Epidermal melanocyte (primary cell): ENCODE measurements at regions not wholly inside any gene's neighbourhood (a gene's known extent, or its start where the extent isn't known, plus 50 kb on each side); places are given as distances from the start of the nearest gene placed in this dataset.

Source experiments
- DNase-seq: peaks from one replicate; pipeline ENCODE4 v3.0.0; 2011; ENCODE audit warnings: low spot score; ENCODE audit not compliant: insufficient read length

DNA sequence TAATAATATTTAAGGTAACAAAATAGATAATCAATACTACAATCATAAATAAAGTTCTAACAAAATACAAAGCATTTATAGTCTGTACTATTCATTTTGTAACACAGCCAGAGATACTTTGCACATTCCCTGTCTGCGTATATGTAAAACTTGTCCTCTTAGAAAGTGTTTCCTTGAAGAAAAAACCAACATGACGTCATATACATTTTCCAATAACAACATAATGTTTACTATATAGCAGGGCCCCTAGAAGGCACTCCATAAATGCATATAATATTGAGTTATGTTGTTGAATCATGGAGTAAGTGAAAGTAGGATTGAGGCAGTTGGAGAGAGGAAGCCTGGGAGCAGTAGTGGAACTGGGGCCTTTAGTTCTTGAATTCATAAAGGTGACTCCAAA, 371.4 kb upstream of the HTR2A start:
- DNase-seq, result no peak

DNA sequence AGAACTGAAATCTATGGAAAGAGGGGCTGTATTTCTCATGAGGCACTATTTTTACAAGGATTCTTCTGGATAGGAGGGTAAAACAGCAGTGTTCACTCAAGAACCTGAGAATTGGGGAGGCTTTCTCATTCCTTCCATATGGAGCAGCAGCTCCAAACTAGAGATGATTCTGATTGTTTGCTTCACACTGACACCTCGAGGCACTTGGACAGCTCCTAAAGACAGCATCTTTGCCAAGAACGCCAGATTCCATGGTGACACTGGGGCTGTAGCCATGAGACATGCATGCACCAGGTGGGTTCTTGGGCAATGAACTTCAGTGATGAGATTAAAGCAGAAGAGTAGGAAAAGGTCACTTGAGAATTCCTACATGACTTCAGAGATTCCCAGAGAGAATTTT, 361.5 kb upstream of the HTR2A start:
- no peak for DNase-seq

GRCh38 chr13:47256618-47257017, 359.8 kb upstream of the HTR2A start:
- no peak for DNase-seq

GRCh38 chr13:47252627-47253026, 355.8 kb upstream of the HTR2A start:
- DNase-seq, result no peak

DNA sequence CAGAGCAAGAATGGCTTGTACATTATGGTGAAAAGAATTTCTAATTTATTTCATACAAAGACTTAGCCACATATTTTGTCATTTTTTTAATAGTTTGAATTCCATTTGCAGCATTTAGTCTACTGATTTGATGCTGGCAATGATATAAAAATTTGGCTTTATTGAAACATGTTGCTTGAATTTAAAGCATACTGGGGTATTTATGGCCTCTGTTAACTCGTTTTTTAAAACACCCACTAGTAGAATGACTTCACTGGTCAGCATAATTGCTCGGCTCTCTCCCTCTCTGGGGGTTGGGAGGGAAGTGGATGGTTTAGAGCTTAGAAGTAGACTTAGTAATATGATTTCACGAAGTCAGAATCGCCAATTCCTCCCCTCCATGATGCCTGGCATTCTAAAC, 354.9 kb upstream of the HTR2A start:
- no peak for DNase-seq

GRCh38 chr13:47250146-47250545, 353.3 kb upstream of the HTR2A start:
- DNase-seq, result no peak

DNA sequence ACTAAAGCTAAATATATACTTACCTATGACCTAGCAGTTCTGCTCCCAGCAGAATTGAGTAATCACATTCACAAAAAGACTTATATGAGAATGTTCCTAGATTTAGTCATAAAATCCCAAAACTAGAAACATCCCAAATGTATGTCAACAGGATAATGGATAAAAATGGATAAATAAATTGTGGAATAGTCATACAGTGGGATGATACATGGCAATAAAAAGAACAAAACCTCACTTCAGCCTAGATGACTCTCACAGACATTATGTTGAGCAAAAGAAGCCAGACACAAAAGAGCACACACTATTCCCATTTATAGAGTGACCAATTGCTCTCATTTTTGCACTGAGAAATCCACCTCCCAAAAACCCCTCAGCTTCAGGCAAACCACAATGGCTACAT, 352.4 kb upstream of the HTR2A start:
- no peak for DNase-seq

GRCh38 chr13:47241446-47241845, 344.6 kb upstream of the HTR2A start:
- DNase-seq, result no peak

- DNase-seq, result no peak
These were observed 342.2 kb upstream of the HTR2A start for GRCh38 chr13:47239025-47239424.

- no peak for DNase-seq
These were observed 340.7 kb upstream of the HTR2A start for GRCh38 chr13:47237571-47237970.

DNA sequence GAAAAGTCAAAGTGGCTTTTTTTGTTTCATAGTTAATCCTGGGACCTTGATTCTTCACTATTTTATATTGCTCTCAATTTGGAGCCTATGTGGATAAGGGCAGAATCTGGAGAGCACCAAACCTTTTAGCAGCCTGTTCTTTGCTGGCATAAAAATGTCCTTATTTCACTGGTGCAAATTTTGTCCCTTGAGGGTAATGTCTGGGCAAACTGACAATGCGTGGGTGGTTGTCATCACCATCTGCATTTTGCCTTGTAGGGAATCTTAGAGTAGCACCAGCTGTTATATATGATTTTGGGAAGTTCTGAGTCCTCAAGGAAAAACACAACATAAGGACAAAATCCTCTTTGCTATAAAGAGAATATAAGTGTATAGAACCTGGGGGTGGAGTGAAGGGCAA, 336.9 kb upstream of the HTR2A start:
- no peak for DNase-seq

GRCh38 chr13:47232516-47232915, 335.7 kb upstream of the HTR2A start:
- DNase-seq, result no peak

DNA sequence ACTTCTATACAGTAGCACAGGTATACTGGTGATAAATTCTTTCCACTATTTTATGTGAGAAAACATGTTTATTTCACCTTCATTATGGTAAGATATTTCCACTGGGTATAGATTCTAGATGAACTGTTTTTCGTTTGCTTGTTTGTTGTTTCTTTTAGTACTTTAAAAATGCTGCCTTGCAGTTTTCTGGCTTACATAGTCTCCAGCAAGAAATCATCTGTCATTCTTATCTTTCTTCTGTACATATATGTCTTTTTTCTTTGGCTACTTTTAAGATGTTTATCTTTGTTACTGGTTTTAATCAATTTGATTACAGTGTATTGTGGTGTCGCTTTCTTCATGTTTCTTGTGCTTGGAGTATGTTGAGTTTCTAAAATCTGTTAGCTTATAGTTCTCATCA, 333.3 kb upstream of the HTR2A start:
- no peak for DNase-seq

GRCh38 chr13:47226516-47226915, 329.7 kb upstream of the HTR2A start:
- DNase-seq, result no peak

- DNase-seq, result no peak
These were observed 323.7 kb upstream of the HTR2A start for GRCh38 chr13:47220453-47221140.

GRCh38 chr13:47218611-47219010, 321.8 kb upstream of the HTR2A start:
- no peak for DNase-seq

DNA sequence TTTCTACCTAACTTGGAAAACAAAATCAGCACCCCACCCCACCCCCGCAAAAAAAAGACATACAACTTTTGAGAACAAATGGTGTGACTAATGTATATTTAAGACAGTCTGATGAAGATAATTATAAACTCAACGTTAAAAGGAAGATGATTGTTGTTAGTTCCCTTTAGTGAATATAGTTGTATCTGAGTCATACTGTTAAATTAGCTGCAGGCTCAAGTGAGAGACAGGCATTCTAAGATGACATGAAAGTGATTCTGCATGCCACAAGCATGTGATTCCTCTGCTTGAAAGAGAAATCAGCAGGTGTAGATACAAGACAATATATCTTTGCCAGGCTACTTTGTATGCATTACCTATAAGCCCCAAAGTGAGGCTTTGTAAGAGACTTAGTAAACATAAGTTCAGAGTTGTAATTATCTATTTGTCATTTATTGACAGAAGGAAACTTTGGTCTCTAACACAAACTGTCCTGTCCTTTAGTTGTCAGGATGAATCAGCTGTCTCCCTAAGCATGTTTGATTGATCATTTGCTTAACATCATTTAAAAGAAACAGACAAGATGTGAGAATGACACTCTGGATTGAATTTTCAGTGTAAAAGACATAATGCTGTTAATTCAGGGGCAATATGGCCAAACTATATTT, 319.4 kb upstream of the HTR2A start:
- DNase-seq, result no peak

DNA sequence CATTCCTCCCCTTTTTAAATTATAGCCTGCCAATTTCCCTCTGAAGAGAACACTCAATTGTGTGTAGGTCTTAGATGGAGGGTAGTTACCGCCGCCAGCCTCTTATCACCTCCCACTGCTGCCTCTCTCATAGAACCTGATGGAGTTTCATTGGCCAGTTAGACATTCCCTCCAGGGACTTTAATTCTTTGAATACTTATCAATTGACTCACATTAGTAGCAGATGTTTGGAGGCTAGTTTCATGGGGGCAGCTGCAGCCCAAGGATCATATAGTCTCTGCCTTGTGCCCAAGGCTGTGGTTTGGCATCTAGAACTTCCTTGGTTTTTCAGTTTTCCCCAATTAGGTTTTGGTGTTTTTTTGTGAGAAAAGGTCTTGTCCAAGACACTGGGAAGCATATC, 318.9 kb upstream of the HTR2A start:
- DNase-seq, result peak; percentile 34

DNA sequence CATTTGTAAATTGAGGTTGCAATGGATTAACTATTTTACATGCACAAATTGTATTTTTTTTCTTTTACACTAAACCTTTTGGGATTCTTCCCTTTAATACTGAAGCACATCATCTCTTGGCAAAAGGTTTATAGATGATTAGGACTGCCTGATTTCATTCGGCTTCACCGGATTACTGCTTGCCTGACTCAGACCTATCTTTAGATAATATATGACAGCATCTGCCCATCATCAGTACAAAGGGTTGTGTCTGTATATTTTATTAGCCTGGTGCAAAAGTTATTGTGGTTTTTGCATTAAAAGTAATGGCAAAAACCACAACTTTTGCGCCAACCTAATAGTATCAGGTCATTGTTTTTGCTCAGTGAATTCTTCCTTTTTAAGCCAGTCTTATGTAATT, 316.2 kb upstream of the HTR2A start:
- no peak for DNase-seq

DNA sequence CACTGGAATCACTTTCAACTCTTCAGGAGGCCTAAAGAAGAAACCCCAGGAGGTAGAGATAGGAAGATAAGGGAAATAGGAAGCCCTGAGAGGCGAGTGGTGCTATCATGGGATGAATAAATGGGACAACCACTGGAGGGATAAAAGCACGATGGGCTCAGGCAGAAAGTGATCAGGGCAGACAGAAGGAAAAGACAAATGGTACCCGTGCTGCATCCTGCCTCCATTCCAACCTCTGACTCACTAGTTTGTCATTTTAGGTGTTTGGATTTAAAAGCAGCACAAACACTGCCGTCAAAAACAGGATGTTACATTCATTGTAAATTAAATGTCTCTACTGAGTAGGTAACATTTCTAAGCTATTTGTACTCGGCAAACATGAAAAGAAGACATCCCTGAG, 314.3 kb upstream of the HTR2A start:
- no peak for DNase-seq

DNA sequence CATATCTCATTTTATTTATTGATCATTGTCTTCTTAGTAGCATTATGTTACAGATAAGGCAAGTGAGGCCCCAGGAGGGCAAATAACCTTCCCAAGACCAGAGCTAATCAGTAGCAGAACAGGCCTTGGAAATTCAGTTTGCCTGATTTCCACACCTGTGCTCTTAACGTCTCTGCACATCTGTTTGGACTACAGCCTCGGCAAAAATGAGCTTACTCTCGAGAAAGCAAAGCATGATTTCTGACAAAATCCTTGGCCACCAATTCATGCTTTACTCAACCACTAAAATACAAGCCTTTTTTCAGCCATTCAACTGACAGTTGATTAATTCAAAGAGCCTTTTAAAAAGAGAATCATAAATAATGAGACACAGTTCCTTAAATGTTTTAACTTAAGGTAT, 309.3 kb upstream of the HTR2A start:
- DNase-seq, result no peak

- no peak for DNase-seq
These were observed 293.9 kb upstream of the HTR2A start for GRCh38 chr13:47190696-47191305.

- no peak for DNase-seq
These were observed 291.9 kb upstream of the HTR2A start for GRCh38 chr13:47188802-47189201.
